GM21390 (cell line): ENCODE measurements at regions not wholly inside any gene's neighbourhood (a gene's known extent, or its start where the extent isn't known, plus 50 kb on each side); places are given as distances from the start of the nearest gene placed in this dataset.
"Not testable (repeated sequence)": the region's sequence is repeated elsewhere in the genome, so short reads cannot be mapped to it uniquely, and the experiment has no call there.

Experiments
- ATAC-seq: cut with Tn5 transposase; IDR thresholded peaks from one replicate; pipeline ENCODE4 v1.9.1; 2021; ENCODE audit not compliant: unreplicated experiment

- no peak for ATAC-seq
These were observed 449.8 kb downstream of the SIPA1L2 start for GRCh38 chr1:232179896-232180778.

- ATAC-seq = no peak
These were observed 451.7 kb downstream of the SIPA1L2 start for GRCh38 chr1:232178191-232178590.

GRCh38 chr1:232177438-232177837, 452.5 kb downstream of the SIPA1L2 start:
- ATAC-seq = no peak

GRCh38 chr1:232176222-232176621, 453.7 kb downstream of the SIPA1L2 start:
- no peak for ATAC-seq

- ATAC-seq = no peak
These were observed 455.6 kb downstream of the SIPA1L2 start for GRCh38 chr1:232174306-232174705.

GRCh38 chr1:232172563-232172962, 457.4 kb downstream of the SIPA1L2 start:
- no peak for ATAC-seq

GRCh38 chr1:232170909-232171308, 459.0 kb downstream of the SIPA1L2 start:
- no peak for ATAC-seq

GRCh38 chr1:232169436-232169835, 460.5 kb downstream of the SIPA1L2 start:
- no peak for ATAC-seq

GRCh38 chr1:232168508-232168907, 461.4 kb downstream of the SIPA1L2 start:
- no peak for ATAC-seq

GRCh38 chr1:232166942-232167341, 463.0 kb downstream of the SIPA1L2 start:
- ATAC-seq = no peak

GRCh38 chr1:232164078-232164963, 465.6 kb downstream of the SIPA1L2 start:
- ATAC-seq = no peak

GRCh38 chr1:232163533-232163932, 466.4 kb downstream of the SIPA1L2 start:
- no peak for ATAC-seq

- no peak for ATAC-seq
These were observed 467.9 kb downstream of the SIPA1L2 start for GRCh38 chr1:232162001-232162400.

- not testable (repeated sequence) for ATAC-seq
These were observed 471.4 kb downstream of the SIPA1L2 start for GRCh38 chr1:232158558-232158957.

GRCh38 chr1:232156070-232156469, 473.9 kb downstream of the SIPA1L2 start:
- not testable (repeated sequence) for ATAC-seq

GRCh38 chr1:232153652-232154051, 476.3 kb downstream of the SIPA1L2 start:
- no peak for ATAC-seq

- no peak for ATAC-seq
These were observed 479.0 kb downstream of the SIPA1L2 start for GRCh38 chr1:232150770-232151548.

GRCh38 chr1:232149287-232150201, 480.4 kb downstream of the SIPA1L2 start:
- no peak for ATAC-seq

- no peak for ATAC-seq
These were observed 482.7 kb downstream of the SIPA1L2 start for GRCh38 chr1:232147215-232147614.

GRCh38 chr1:232146514-232146913, 483.4 kb downstream of the SIPA1L2 start:
- ATAC-seq = no peak
